ENCODE measurements at regions not wholly inside any gene's neighbourhood (a gene's known extent, or its start where the extent isn't known, plus 50 kb on each side); places are given as distances from the start of the nearest gene placed in this dataset.

DNA sequence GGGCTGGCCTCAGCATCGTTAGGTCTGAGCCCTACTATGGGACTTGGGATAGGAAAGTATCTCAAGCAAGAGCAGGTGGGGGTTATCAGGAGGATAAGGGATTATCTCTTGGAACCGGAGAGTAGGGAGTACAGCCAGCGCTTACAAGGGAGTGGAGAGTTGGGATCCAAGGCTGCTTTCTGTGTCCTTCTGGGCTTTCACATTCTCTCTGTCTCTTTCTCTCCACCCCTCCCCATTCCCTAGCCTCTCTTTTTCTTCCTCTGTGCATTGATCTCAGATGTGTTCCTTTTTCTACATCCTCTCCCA is 170.2 kb downstream of the BUD13 start:
- Mint-ChIP-seq H3K9me3 (ENCODE audit: unreplicated experiment) (no peaks in the 10 kb centered on the region), H3K36me3 (ENCODE audit: unreplicated experiment) (no peaks in the 10 kb centered on the region), H3K4me3 (ENCODE audit: unreplicated experiment) (no peak overlapping the region), H3K4me1 (ENCODE audit: unreplicated experiment) (no peaks in the 10 kb centered on the region), H3K27ac (ENCODE audit: unreplicated experiment) (no peak overlapping the region), H3K27me3 (ENCODE audit: unreplicated experiment) (no peaks in the 10 kb centered on the region)
- no peak for DNase-seq (ENCODE audit: extremely low spot score, unreplicated experiment)
- TF ChIP-seq, protein P1, sequence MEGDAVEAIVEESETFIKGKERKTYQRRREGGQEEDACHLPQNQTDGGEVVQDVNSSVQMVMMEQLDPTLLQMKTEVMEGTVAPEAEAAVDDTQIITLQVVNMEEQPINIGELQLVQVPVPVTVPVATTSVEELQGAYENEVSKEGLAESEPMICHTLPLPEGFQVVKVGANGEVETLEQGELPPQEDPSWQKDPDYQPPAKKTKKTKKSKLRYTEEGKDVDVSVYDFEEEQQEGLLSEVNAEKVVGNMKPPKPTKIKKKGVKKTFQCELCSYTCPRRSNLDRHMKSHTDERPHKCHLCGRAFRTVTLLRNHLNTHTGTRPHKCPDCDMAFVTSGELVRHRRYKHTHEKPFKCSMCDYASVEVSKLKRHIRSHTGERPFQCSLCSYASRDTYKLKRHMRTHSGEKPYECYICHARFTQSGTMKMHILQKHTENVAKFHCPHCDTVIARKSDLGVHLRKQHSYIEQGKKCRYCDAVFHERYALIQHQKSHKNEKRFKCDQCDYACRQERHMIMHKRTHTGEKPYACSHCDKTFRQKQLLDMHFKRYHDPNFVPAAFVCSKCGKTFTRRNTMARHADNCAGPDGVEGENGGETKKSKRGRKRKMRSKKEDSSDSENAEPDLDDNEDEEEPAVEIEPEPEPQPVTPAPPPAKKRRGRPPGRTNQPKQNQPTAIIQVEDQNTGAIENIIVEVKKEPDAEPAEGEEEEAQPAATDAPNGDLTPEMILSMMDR (IDR thresholded peaks at IDR 0.05): no peak

DNA sequence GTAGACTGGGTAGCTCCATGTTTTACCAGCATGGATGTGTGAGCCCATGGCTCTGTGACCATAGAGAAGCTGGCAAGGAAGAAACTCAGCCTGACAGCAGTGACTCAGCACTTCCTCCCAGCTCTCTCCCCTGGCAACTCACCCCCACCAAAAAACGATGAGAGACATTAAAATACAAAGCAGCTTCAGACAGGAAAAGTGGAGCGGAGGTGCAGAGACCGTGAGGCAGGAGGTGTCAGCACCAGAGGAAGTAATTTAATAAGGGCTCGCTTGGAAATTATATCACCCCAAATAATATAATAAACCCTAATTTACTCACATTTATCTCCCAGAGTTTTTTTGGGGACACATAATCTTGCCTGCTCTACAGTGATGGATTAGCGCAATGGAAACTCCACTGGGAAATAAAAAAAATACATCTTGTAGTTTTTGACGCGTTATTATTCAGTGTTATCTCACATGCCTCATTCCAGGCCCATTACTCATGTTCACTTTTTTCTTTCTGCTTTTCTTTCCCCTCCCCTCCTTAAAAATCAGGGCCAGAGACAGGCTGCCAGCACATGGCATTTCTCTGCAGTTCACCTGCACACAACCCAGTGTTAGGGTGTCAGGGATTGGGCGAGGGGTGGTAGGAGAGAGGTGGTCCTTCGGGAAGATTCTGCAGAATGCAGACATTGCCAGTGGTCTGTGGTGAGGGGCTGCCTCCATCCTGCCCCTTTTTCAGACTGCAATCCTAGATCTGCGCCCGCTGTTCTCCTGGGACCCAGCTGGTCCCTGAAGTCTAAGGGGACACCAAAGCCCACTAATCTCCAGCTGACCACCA is 170.8 kb downstream of the BUD13 start:
- Mint-ChIP-seq H3K4me1 (ENCODE audit: unreplicated experiment) (no peaks in the 10 kb centered on the region), H3K36me3 (ENCODE audit: unreplicated experiment) (no peaks in the 10 kb centered on the region), H3K4me3 (ENCODE audit: unreplicated experiment) (no peak overlapping the region), H3K9me3 (ENCODE audit: unreplicated experiment) (no peaks in the 10 kb centered on the region), H3K27ac (ENCODE audit: unreplicated experiment) (no peak overlapping the region), H3K27me3 (ENCODE audit: unreplicated experiment) (no peaks in the 10 kb centered on the region)
- TF ChIP-seq, protein P1 (IDR thresholded peaks at IDR 0.05): no peak
- no peak for DNase-seq (ENCODE audit: extremely low spot score, unreplicated experiment)

GRCh38 chr11:116600930-116601329 is 171.9 kb downstream of the BUD13 start:
- Mint-ChIP-seq H3K36me3 (ENCODE audit: unreplicated experiment) (no peaks in the 10 kb centered on the region), H3K4me3 (ENCODE audit: unreplicated experiment) (no peak overlapping the region), H3K9me3 (ENCODE audit: unreplicated experiment) (no peaks in the 10 kb centered on the region), H3K27me3 (ENCODE audit: unreplicated experiment) (no peaks in the 10 kb centered on the region), H3K4me1 (ENCODE audit: unreplicated experiment) (no peaks in the 10 kb centered on the region), H3K27ac (ENCODE audit: unreplicated experiment) (no peak overlapping the region)
- TF ChIP-seq, protein P1 (IDR thresholded peaks at IDR 0.05): no peak
- no peak for DNase-seq (ENCODE audit: extremely low spot score, unreplicated experiment)

GRCh38 chr11:116598556-116598955 is 174.2 kb downstream of the BUD13 start:
- no peaks in the 10 kb centered on the region for H3K9me3 Mint-ChIP-seq (ENCODE audit: unreplicated experiment)
- peaks cover 2% of the 10 kb centered on the region for H3K27me3 Mint-ChIP-seq (ENCODE audit: unreplicated experiment)
- no peaks in the 10 kb centered on the region for H3K4me1 Mint-ChIP-seq (ENCODE audit: unreplicated experiment)
- no peaks in the 10 kb centered on the region for H3K36me3 Mint-ChIP-seq (ENCODE audit: unreplicated experiment)
- H3K4me3 Mint-ChIP-seq (ENCODE audit: unreplicated experiment): no peak overlapping the region
- TF ChIP-seq, protein P1 (IDR thresholded peaks at IDR 0.05): no peak
- H3K27ac Mint-ChIP-seq (ENCODE audit: unreplicated experiment): no peak overlapping the region
- DNase-seq (ENCODE audit: extremely low spot score, unreplicated experiment): no peak

DNA sequence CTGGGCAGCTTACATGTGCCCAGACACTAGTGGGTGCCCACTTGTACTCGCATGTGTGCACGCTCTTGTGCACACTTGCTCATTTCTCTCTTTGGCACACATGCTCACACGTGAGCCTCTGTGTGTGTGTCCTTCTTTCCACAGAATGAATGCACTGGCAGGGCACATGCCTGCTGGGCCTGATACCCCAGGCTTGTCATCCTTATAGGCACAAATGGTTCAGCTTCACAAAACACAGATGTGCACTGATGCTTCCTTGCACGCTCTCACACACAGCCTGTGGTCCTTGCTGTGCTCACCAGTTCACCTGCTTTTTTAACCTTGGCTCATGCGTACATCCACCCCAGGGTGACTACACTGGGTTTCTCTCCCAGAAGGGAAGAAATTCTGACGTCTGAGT is 174.8 kb downstream of the BUD13 start:
- no peak overlapping the region for H3K4me3 Mint-ChIP-seq (ENCODE audit: unreplicated experiment)
- H3K36me3 Mint-ChIP-seq (ENCODE audit: unreplicated experiment): no peaks in the 10 kb centered on the region
- no peaks in the 10 kb centered on the region for H3K4me1 Mint-ChIP-seq (ENCODE audit: unreplicated experiment)
- no peaks in the 10 kb centered on the region for H3K9me3 Mint-ChIP-seq (ENCODE audit: unreplicated experiment)
- TF ChIP-seq, protein P1 (IDR thresholded peaks at IDR 0.05): no peak
- peaks cover 2% of the 10 kb centered on the region for H3K27me3 Mint-ChIP-seq (ENCODE audit: unreplicated experiment)
- H3K27ac Mint-ChIP-seq (ENCODE audit: unreplicated experiment): no peak overlapping the region
- DNase-seq (ENCODE audit: extremely low spot score, unreplicated experiment): no peak
